ENCODE measurements at regions not wholly inside any gene's neighbourhood (a gene's known extent, or its start where the extent isn't known, plus 50 kb on each side); places are given as distances from the start of the nearest gene placed in this dataset.

GRCh38 chr3:68135067-68135466 is 480.7 kb upstream of the SUCLG2 start:
- in situ Hi-C loops (cut with HindIII; ENCODE audit: low pct_unique_long_range_greater_than_20kb, low sequenced_read_pairs): no loop called here
- no peak for DNase-seq (ENCODE audit: low read depth, low spot score)

GRCh38 chr3:68129065-68129464 is 474.7 kb upstream of the SUCLG2 start:
- in situ Hi-C loops (cut with HindIII; ENCODE audit: low pct_unique_long_range_greater_than_20kb, low sequenced_read_pairs): no loop called here
- DNase-seq (ENCODE audit: low read depth, low spot score): no peak

GRCh38 chr3:68123231-68123630 is 468.8 kb upstream of the SUCLG2 start:
- in situ Hi-C loops (cut with HindIII; ENCODE audit: low pct_unique_long_range_greater_than_20kb, low sequenced_read_pairs): no loop called here
- no peak for DNase-seq (ENCODE audit: low read depth, low spot score)

GRCh38 chr3:68121287-68121686 is 466.9 kb upstream of the SUCLG2 start:
- no peak for DNase-seq (ENCODE audit: low read depth, low spot score)
- in situ Hi-C loops (cut with HindIII; ENCODE audit: low pct_unique_long_range_greater_than_20kb, low sequenced_read_pairs): no loop called here

- no peak for DNase-seq (ENCODE audit: low read depth, low spot score)
- in situ Hi-C loops (cut with HindIII; ENCODE audit: low pct_unique_long_range_greater_than_20kb, low sequenced_read_pairs): no loop called here
Observed at GRCh38 chr3:68116580-68116979, 462.2 kb upstream of the SUCLG2 start.

- DNase-seq (ENCODE audit: low read depth, low spot score): no peak
- in situ Hi-C loops (cut with HindIII; ENCODE audit: low pct_unique_long_range_greater_than_20kb, low sequenced_read_pairs): no loop called here
Observed at GRCh38 chr3:68103811-68104210, 449.4 kb upstream of the SUCLG2 start.

- DNase-seq (ENCODE audit: low read depth, low spot score): no peak
- in situ Hi-C loops (cut with HindIII; ENCODE audit: low pct_unique_long_range_greater_than_20kb, low sequenced_read_pairs): no loop called here
Observed at GRCh38 chr3:68090571-68090970, 436.2 kb upstream of the SUCLG2 start.

- no peak for DNase-seq (ENCODE audit: low read depth, low spot score)
- in situ Hi-C loops (cut with HindIII; ENCODE audit: low pct_unique_long_range_greater_than_20kb, low sequenced_read_pairs): no loop called here
Observed at GRCh38 chr3:68089572-68090011, 435.2 kb upstream of the SUCLG2 start.

GRCh38 chr3:68088636-68089035 is 434.2 kb upstream of the SUCLG2 start:
- in situ Hi-C loops (cut with HindIII; ENCODE audit: low pct_unique_long_range_greater_than_20kb, low sequenced_read_pairs): no loop called here
- no peak for DNase-seq (ENCODE audit: low read depth, low spot score)

- in situ Hi-C loops (cut with HindIII; ENCODE audit: low pct_unique_long_range_greater_than_20kb, low sequenced_read_pairs): no loop called here
- no peak for DNase-seq (ENCODE audit: low read depth, low spot score)
Observed at GRCh38 chr3:68088216-68088615, 433.8 kb upstream of the SUCLG2 start.

- in situ Hi-C loops (cut with HindIII; ENCODE audit: low pct_unique_long_range_greater_than_20kb, low sequenced_read_pairs): no loop called here
- no peak for DNase-seq (ENCODE audit: low read depth, low spot score)
Observed at GRCh38 chr3:68072062-68072461, 417.6 kb upstream of the SUCLG2 start.

- in situ Hi-C loops (cut with HindIII; ENCODE audit: low pct_unique_long_range_greater_than_20kb, low sequenced_read_pairs): no loop called here
- DNase-seq (ENCODE audit: low read depth, low spot score): no peak
Observed at GRCh38 chr3:68070186-68070585, 415.8 kb upstream of the SUCLG2 start.

GRCh38 chr3:68067314-68067713 is 412.9 kb upstream of the SUCLG2 start:
- in situ Hi-C loops (cut with HindIII; ENCODE audit: low pct_unique_long_range_greater_than_20kb, low sequenced_read_pairs): no loop called here
- no peak for DNase-seq (ENCODE audit: low read depth, low spot score)

GRCh38 chr3:68062926-68063325 is 408.5 kb upstream of the SUCLG2 start:
- in situ Hi-C loops (cut with HindIII; ENCODE audit: low pct_unique_long_range_greater_than_20kb, low sequenced_read_pairs): no loop called here
- no peak for DNase-seq (ENCODE audit: low read depth, low spot score)

GRCh38 chr3:68060910-68061309 is 406.5 kb upstream of the SUCLG2 start:
- in situ Hi-C loops (cut with HindIII; ENCODE audit: low pct_unique_long_range_greater_than_20kb, low sequenced_read_pairs): no loop called here

GRCh38 chr3:68060191-68060590 is 405.8 kb upstream of the SUCLG2 start:
- in situ Hi-C loops (cut with HindIII; ENCODE audit: low pct_unique_long_range_greater_than_20kb, low sequenced_read_pairs): no loop called here
- no peak for DNase-seq (ENCODE audit: low read depth, low spot score)

More at GRCh38 chr3:68060910-68061309, 406.5 kb upstream of the SUCLG2 start:
- no peak for DNase-seq (ENCODE audit: low read depth, low spot score)

GRCh38 chr3:68059628-68060152 is 405.3 kb upstream of the SUCLG2 start:
- DNase-seq (ENCODE audit: low read depth, low spot score): no peak
- in situ Hi-C loops (cut with HindIII; ENCODE audit: low pct_unique_long_range_greater_than_20kb, low sequenced_read_pairs): no loop called here

- in situ Hi-C loops (cut with HindIII; ENCODE audit: low pct_unique_long_range_greater_than_20kb, low sequenced_read_pairs): no loop called here
- no peak for DNase-seq (ENCODE audit: low read depth, low spot score)
Observed at GRCh38 chr3:68057637-68058320, 403.4 kb upstream of the SUCLG2 start.

- DNase-seq (ENCODE audit: low read depth, low spot score): no peak
- in situ Hi-C loops (cut with HindIII; ENCODE audit: low pct_unique_long_range_greater_than_20kb, low sequenced_read_pairs): no loop called here
Observed at GRCh38 chr3:68056556-68056955, 402.1 kb upstream of the SUCLG2 start.

- DNase-seq (ENCODE audit: low read depth, low spot score): no peak
- in situ Hi-C loops (cut with HindIII; ENCODE audit: low pct_unique_long_range_greater_than_20kb, low sequenced_read_pairs): no loop called here
Observed at GRCh38 chr3:68055215-68055614, 400.8 kb upstream of the SUCLG2 start.
